SH-SY5Y (cell line): ENCODE measurements at regions not wholly inside any gene's neighbourhood (a gene's known extent, or its start where the extent isn't known, plus 50 kb on each side); places are given as distances from the start of the nearest gene placed in this dataset.

Experiments used
- GATA2 ChIP-seq: IDR thresholded peaks from 2 replicates; pipeline ENCODE4 v1.6.1; 2011; ENCODE audit warnings: mild to moderate bottlenecking, low read depth, low read length
- GATA3 ChIP-seq: IDR thresholded peaks from 2 replicates; pipeline ENCODE4 v1.6.1; 2011; ENCODE audit warnings: low read depth, mild to moderate bottlenecking, low read length, moderate library complexity

DNA sequence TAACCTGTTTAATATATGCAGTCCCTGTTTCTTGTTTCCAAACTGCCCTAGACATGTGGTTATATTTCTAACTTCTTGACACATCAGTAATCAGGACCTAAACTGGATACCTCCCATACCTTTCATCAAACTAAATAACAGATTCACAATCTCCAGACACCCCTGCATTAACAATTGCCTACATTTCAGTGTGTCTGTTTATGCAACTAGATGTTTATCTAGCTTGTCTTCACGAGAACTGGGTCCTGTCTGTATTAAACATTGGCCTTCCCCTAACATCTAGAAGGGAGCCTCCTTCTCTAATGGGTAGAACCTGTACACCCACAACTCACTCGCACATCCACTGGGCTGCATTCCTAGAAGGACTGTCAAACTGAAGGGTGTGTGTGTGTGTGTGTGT is 683.7 kb upstream of the FZD8 start:
- TF ChIP-seq GATA2 (peak; percentile 84), GATA3 (peak; percentile 83)
